B cell (primary cell): ENCODE measurements at regions not wholly inside any gene's neighbourhood (a gene's known extent, or its start where the extent isn't known, plus 50 kb on each side); places are given as distances from the start of the nearest gene placed in this dataset.

ENCODE experiments used
- EZH2 ChIP-seq: IDR thresholded peaks from 2 replicates; pipeline ENCODE4 v1.6.1; 2012; ENCODE audit warnings: borderline replicate concordance, low read depth, mild to moderate bottlenecking, moderate library complexity, low read length; ENCODE audit not compliant: insufficient read depth, poor library complexity, severe bottlenecking
- TF ChIP-seq, protein P1 (sequence below): fragments of 200-600 bp; IDR thresholded peaks from one replicate; pipeline ENCODE4 v1.8.0; 2022; ENCODE audit warnings: antibody characterized with exemption, mild to moderate bottlenecking

DNA sequence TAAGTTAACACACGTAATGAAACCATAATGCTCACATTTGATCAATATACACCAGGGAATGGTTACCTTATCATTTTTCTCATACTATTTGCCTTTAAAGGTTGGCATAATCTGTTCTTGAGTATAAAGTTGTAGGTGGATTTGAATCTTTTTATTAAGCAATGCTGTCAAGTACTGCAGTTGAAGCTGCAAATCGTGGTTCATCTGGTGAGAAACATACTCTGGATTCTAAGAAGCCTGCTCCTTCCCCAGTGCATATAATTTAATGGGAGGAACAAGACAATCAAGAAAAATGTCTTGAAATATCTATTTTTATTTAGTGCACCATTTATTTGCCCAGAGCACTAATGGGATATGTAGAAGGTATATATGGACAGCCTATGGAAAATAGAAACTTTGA is 68.7 kb upstream of the DLX6 start:
- TF ChIP-seq, protein P1, sequence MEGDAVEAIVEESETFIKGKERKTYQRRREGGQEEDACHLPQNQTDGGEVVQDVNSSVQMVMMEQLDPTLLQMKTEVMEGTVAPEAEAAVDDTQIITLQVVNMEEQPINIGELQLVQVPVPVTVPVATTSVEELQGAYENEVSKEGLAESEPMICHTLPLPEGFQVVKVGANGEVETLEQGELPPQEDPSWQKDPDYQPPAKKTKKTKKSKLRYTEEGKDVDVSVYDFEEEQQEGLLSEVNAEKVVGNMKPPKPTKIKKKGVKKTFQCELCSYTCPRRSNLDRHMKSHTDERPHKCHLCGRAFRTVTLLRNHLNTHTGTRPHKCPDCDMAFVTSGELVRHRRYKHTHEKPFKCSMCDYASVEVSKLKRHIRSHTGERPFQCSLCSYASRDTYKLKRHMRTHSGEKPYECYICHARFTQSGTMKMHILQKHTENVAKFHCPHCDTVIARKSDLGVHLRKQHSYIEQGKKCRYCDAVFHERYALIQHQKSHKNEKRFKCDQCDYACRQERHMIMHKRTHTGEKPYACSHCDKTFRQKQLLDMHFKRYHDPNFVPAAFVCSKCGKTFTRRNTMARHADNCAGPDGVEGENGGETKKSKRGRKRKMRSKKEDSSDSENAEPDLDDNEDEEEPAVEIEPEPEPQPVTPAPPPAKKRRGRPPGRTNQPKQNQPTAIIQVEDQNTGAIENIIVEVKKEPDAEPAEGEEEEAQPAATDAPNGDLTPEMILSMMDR: no peak
- TF ChIP-seq EZH2: no peak
